ENCODE measurements at regions not wholly inside any gene's neighbourhood (a gene's known extent, or its start where the extent isn't known, plus 50 kb on each side); places are given as distances from the start of the nearest gene placed in this dataset.

- Histone ChIP-seq H3K4me3 (ENCODE audit: low read depth, low read length) (no peak overlapping the region), H3K36me3 (ENCODE audit: control insufficient read depth, insufficient read depth, low read length) (no peaks in the 10 kb centered on the region), H3K27ac (ENCODE audit: insufficient read depth, low read length, poor library complexity, severe bottlenecking) (no peak overlapping the region), H3K4me1 (ENCODE audit: control insufficient read depth, insufficient read depth, low read length, poor library complexity, severe bottlenecking) (no peaks in the 10 kb centered on the region), H3K27me3 (ENCODE audit: control insufficient read depth, insufficient read depth, low read length) (peaks cover 20% of the 10 kb centered on the region), H3K9me3 (ENCODE audit: control insufficient read depth in 2 of 2, low read length in 2 of 2) (no peaks in the 10 kb centered on the region)
- Mint-ChIP-seq H3K27me3 (peaks cover 20% of the 10 kb centered on the region), H3K4me3 (no peak overlapping the region), H3K9me3 (no peaks in the 10 kb centered on the region), H3K4me1 (no peaks in the 10 kb centered on the region), H3K36me3 (no peaks in the 10 kb centered on the region), H3K27ac (no peak overlapping the region)
- no peak for DNase-seq
- ATAC-seq (ENCODE audit: low read depth in 2 of 2), result no peak
Measured at GRCh38 chr20:4556781-4557180, 129.5 kb upstream of the PRNP start.

- Mint-ChIP-seq H3K36me3 (no peaks in the 10 kb centered on the region), H3K27ac (no peak overlapping the region), H3K9me3 (no peaks in the 10 kb centered on the region), H3K4me3 (no peak overlapping the region), H3K27me3 (peaks cover 16% of the 10 kb centered on the region), H3K4me1 (no peaks in the 10 kb centered on the region)
- ATAC-seq (ENCODE audit: low read depth in 2 of 2) (no peak), DNase-seq (no peak)
- Histone ChIP-seq H3K27me3 (ENCODE audit: control insufficient read depth, insufficient read depth, low read length) (peaks cover 27% of the 10 kb centered on the region), H3K4me1 (ENCODE audit: control insufficient read depth, insufficient read depth, low read length, poor library complexity, severe bottlenecking) (no peaks in the 10 kb centered on the region), H3K9me3 (ENCODE audit: control insufficient read depth in 2 of 2, low read length in 2 of 2) (no peaks in the 10 kb centered on the region), H3K36me3 (ENCODE audit: control insufficient read depth, insufficient read depth, low read length) (no peaks in the 10 kb centered on the region), H3K27ac (ENCODE audit: insufficient read depth, low read length, poor library complexity, severe bottlenecking) (no peak overlapping the region), H3K4me3 (ENCODE audit: low read depth, low read length) (no peak overlapping the region)
Measured at GRCh38 chr20:4555188-4555890, 130.9 kb upstream of the PRNP start.

GRCh38 chr20:4554346-4554745 lies 131.9 kb upstream of the PRNP start:
- Mint-ChIP-seq H3K4me3 (no peak overlapping the region), H3K27ac (no peak overlapping the region), H3K4me1 (no peaks in the 10 kb centered on the region), H3K9me3 (peaks cover 0 to 1% (median 0%) of the 10 kb centered on the region in 7 donors), H3K27me3 (peaks cover 17% of the 10 kb centered on the region), H3K36me3 (no peaks in the 10 kb centered on the region)
- ATAC-seq (ENCODE audit: low read depth in 2 of 2) (no peak), DNase-seq (no peak)
- Histone ChIP-seq H3K9me3 (ENCODE audit: control insufficient read depth in 2 of 2, low read length in 2 of 2) (no peaks in the 10 kb centered on the region), H3K27ac (ENCODE audit: insufficient read depth, low read length, poor library complexity, severe bottlenecking) (no peak overlapping the region), H3K27me3 (ENCODE audit: control insufficient read depth, insufficient read depth, low read length) (peaks cover 26% of the 10 kb centered on the region), H3K4me3 (ENCODE audit: low read depth, low read length) (no peak overlapping the region), H3K36me3 (ENCODE audit: control insufficient read depth, insufficient read depth, low read length) (no peaks in the 10 kb centered on the region), H3K4me1 (ENCODE audit: control insufficient read depth, insufficient read depth, low read length, poor library complexity, severe bottlenecking) (no peaks in the 10 kb centered on the region)

- Histone ChIP-seq H3K9me3 (ENCODE audit: control insufficient read depth in 2 of 2, low read length in 2 of 2) (no peaks in the 10 kb centered on the region), H3K4me1 (ENCODE audit: control insufficient read depth, insufficient read depth, low read length, poor library complexity, severe bottlenecking) (no peaks in the 10 kb centered on the region), H3K27ac (ENCODE audit: insufficient read depth, low read length, poor library complexity, severe bottlenecking) (no peak overlapping the region), H3K27me3 (ENCODE audit: control insufficient read depth, insufficient read depth, low read length) (peaks cover 28% of the 10 kb centered on the region), H3K4me3 (ENCODE audit: low read depth, low read length) (no peak overlapping the region), H3K36me3 (ENCODE audit: control insufficient read depth, insufficient read depth, low read length) (no peaks in the 10 kb centered on the region)
- Mint-ChIP-seq H3K36me3 (no peaks in the 10 kb centered on the region), H3K4me1 (no peaks in the 10 kb centered on the region), H3K4me3 (no peak overlapping the region), H3K27ac (no peak overlapping the region), H3K27me3 (peaks cover 20% of the 10 kb centered on the region), H3K9me3 (peaks cover 0 to 3% (median 0%) of the 10 kb centered on the region in 7 donors)
- DNase-seq (no peak), ATAC-seq (ENCODE audit: low read depth in 2 of 2) (no peak)
Measured at GRCh38 chr20:4552075-4552640, 134.1 kb upstream of the PRNP start.

- Histone ChIP-seq H3K27ac (ENCODE audit: insufficient read depth, low read length, poor library complexity, severe bottlenecking) (no peak overlapping the region), H3K9me3 (ENCODE audit: control insufficient read depth in 2 of 2, low read length in 2 of 2) (no peaks in the 10 kb centered on the region), H3K4me3 (ENCODE audit: low read depth, low read length) (no peak overlapping the region), H3K27me3 (ENCODE audit: control insufficient read depth, insufficient read depth, low read length) (peaks cover 30% of the 10 kb centered on the region), H3K36me3 (ENCODE audit: control insufficient read depth, insufficient read depth, low read length) (no peaks in the 10 kb centered on the region), H3K4me1 (ENCODE audit: control insufficient read depth, insufficient read depth, low read length, poor library complexity, severe bottlenecking) (no peaks in the 10 kb centered on the region)
- Mint-ChIP-seq H3K27ac (no peak overlapping the region), H3K4me1 (no peaks in the 10 kb centered on the region), H3K4me3 (no peak overlapping the region), H3K27me3 (peaks cover 20% of the 10 kb centered on the region), H3K9me3 (peaks cover 0 to 3% (median 0%) of the 10 kb centered on the region in 7 donors), H3K36me3 (no peaks in the 10 kb centered on the region)
- ATAC-seq (ENCODE audit: low read depth in 2 of 2), result no peak
- DNase-seq, result no peak
Measured at GRCh38 chr20:4550740-4551139, 135.5 kb upstream of the PRNP start.

GRCh38 chr20:4549711-4550259 lies 136.5 kb upstream of the PRNP start:
- Mint-ChIP-seq H3K4me1 (no peaks in the 10 kb centered on the region), H3K27ac (no peak overlapping the region), H3K9me3 (peaks cover 0 to 3% (median 0%) of the 10 kb centered on the region in 7 donors), H3K4me3 (no peak overlapping the region), H3K36me3 (no peaks in the 10 kb centered on the region), H3K27me3 (peaks cover 20% of the 10 kb centered on the region)
- peaks cover 30% of the 10 kb centered on the region for H3K27me3 ChIP-seq (ENCODE audit: control insufficient read depth, insufficient read depth, low read length)
- no peaks in the 10 kb centered on the region for H3K9me3 ChIP-seq (ENCODE audit: control insufficient read depth in 2 of 2, low read length in 2 of 2)
- no peaks in the 10 kb centered on the region for H3K36me3 ChIP-seq (ENCODE audit: control insufficient read depth, insufficient read depth, low read length)
- H3K4me3 ChIP-seq (ENCODE audit: low read depth, low read length), result no peak overlapping the region
- ATAC-seq (ENCODE audit: low read depth in 2 of 2), result no peak
- DNase-seq, result no peak
- H3K27ac ChIP-seq (ENCODE audit: insufficient read depth, low read length, poor library complexity, severe bottlenecking), result no peak overlapping the region
- H3K4me1 ChIP-seq (ENCODE audit: control insufficient read depth, insufficient read depth, low read length, poor library complexity, severe bottlenecking), result no peaks in the 10 kb centered on the region

DNA sequence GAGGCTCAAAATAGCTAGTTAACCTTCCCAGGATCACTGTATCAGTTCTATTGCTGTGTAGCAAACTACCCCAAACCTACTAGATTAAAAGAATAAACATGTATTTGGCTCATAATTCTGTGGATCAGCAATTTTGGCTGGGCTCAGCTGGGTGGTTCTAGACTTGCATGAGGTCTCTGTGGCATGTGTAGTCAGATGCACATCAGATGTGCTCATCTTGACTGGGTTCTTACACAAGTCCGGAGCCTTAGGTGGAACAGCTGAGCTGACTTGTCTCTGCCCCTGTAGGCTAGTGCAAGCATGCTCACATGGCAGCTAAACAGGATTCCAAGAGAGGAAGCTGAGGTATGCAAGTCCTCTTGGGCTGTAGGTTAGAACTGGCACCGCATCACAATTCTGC lies 137.7 kb upstream of the PRNP start:
- H3K36me3 ChIP-seq (ENCODE audit: control insufficient read depth, insufficient read depth, low read length), result no peaks in the 10 kb centered on the region
- peaks cover 24% of the 10 kb centered on the region for H3K27me3 ChIP-seq (ENCODE audit: control insufficient read depth, insufficient read depth, low read length)
- Mint-ChIP-seq H3K27me3 (peaks cover 18% of the 10 kb centered on the region), H3K4me3 (no peak overlapping the region), H3K9me3 (peaks cover 0 to 3% (median 0%) of the 10 kb centered on the region in 7 donors), H3K27ac (no peak overlapping the region), H3K4me1 (no peaks in the 10 kb centered on the region), H3K36me3 (no peaks in the 10 kb centered on the region)
- H3K4me1 ChIP-seq (ENCODE audit: control insufficient read depth, insufficient read depth, low read length, poor library complexity, severe bottlenecking), result no peaks in the 10 kb centered on the region
- no peak overlapping the region for H3K4me3 ChIP-seq (ENCODE audit: low read depth, low read length)
- H3K9me3 ChIP-seq (ENCODE audit: control insufficient read depth in 2 of 2, low read length in 2 of 2), result no peaks in the 10 kb centered on the region
- no peak overlapping the region for H3K27ac ChIP-seq (ENCODE audit: insufficient read depth, low read length, poor library complexity, severe bottlenecking)
- no peak for ATAC-seq (ENCODE audit: low read depth in 2 of 2)
- DNase-seq, result no peak

GRCh38 chr20:4546786-4547185 lies 139.5 kb upstream of the PRNP start:
- H3K4me3 Mint-ChIP-seq, result no peak overlapping the region
- H3K4me1 Mint-ChIP-seq, result no peaks in the 10 kb centered on the region
- Histone ChIP-seq H3K36me3 (ENCODE audit: control insufficient read depth, insufficient read depth, low read length) (no peaks in the 10 kb centered on the region), H3K27ac (ENCODE audit: insufficient read depth, low read length, poor library complexity, severe bottlenecking) (no peak overlapping the region), H3K4me3 (ENCODE audit: low read depth, low read length) (no peak overlapping the region), H3K4me1 (ENCODE audit: control insufficient read depth, insufficient read depth, low read length, poor library complexity, severe bottlenecking) (no peaks in the 10 kb centered on the region), H3K27me3 (ENCODE audit: control insufficient read depth, insufficient read depth, low read length) (peaks cover 22% of the 10 kb centered on the region), H3K9me3 (ENCODE audit: control insufficient read depth in 2 of 2, low read length in 2 of 2) (no peaks in the 10 kb centered on the region)
- no peak for ATAC-seq (ENCODE audit: low read depth in 2 of 2)
- H3K27me3 Mint-ChIP-seq, result peaks cover 21% of the 10 kb centered on the region
- no peak overlapping the region for H3K27ac Mint-ChIP-seq
- no peaks in the 10 kb centered on the region for H3K36me3 Mint-ChIP-seq
- H3K9me3 Mint-ChIP-seq, result peaks cover 0 to 3% (median 0%) of the 10 kb centered on the region in 7 donors
- DNase-seq, result no peak
